ENCODE measurements at regions not wholly inside any gene's neighbourhood (a gene's known extent, or its start where the extent isn't known, plus 50 kb on each side); places are given as distances from the start of the nearest gene placed in this dataset.
A peak's percentile ranks its signal among the peaks of the same experiment; 100 is the strongest.

DNA sequence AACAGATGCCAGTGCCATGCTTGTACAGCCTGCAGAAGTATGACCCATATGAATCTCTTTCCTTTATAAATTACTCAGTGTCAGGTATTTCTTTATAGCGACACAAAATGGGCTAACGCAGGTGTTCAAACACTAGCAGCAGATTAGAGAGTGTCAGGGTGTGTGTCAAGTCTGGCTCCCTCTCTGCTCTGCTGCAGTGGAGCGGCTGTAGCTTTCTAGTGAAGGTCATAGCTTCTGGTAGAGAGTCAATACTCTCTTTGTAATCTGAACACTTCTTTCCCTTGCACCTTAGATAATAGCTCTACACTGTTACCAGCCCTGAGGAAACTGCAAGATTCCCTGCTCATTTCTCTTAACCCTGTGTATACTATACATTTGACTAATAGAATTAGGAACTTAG is 483.2 kb upstream of the TGFBR2 start:
- DNase-seq = no peak

DNA sequence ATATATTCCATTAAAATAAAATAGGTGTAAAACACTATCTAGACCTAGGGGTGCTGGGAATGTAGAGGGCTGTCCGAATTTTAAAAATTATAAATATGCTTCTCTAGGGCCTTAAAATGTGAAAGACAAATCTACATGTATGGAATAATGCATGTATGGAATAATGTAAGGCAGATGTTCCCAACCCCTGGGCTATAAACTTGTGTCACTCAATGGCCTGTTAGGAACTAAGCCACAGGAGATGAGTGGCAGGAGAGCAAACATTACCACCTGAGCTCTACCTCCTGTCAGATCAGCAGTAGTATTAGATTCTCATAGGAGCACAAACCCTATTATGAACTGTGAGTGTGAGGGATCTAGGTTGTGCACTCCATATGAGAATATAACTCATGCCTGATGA is 482.6 kb upstream of the TGFBR2 start:
- no peak for DNase-seq

DNA sequence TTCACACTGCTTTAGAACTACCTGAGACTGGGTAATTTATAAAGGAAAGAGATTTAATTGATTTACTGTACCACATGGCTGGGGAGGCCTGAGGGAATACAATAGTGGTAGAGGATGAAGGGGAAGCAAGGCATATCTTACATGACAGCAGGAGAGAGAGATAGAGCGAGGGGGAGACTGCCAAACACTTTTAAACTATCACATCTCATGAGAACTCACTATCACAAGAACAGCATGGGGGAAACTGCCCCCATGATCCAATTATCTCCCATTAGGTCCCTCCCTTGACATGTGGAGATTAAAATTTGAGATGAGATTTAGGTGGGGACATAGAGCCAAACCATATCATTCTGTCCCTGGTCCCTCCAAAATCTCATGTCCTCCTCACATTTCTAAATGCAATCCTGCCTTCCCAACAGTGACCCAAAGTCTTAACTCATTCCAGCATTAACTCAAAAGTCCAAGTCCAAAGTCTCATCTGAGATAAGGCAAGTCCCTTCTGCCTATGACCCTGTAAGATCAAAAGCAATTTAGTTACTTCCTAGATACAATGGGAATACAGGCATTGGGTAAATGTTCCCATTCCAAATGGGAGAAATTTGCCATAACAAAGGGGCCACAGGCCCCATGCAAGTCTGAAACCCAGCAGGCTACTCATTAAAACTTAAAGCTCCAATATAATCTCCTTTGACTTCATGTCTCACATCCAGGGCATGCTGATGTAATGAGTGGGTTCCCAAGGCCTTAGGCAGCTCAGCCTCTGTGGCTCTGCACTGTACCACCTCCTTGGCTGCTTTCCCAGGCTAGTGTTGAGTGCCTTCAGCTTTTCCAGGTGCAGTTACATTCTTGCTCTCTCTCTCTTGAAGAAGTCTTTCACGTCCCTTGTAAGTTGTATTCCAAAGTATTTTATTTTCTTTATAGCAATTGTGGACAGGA is 481.7 kb upstream of the TGFBR2 start:
- no peak for DNase-seq

DNA sequence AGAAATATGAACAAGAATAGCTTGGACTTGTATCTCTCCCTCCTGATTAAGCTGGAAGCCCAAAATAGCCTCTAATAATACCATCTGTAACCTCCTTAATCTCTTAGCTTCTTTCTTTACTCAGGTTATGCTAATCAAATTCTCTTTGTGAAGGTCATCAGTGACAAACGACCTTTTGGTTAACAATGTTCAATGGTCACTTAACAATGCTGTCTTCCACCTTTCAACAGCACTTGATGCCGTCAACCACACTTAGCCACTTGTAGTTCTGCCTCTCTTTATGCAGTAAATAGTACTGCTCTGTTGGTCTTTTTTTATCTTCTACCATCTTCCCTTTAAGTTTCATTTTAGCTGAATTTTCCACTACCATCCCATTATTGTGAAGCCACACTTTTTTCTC is 476.6 kb upstream of the TGFBR2 start:
- DNase-seq = no peak

DNA sequence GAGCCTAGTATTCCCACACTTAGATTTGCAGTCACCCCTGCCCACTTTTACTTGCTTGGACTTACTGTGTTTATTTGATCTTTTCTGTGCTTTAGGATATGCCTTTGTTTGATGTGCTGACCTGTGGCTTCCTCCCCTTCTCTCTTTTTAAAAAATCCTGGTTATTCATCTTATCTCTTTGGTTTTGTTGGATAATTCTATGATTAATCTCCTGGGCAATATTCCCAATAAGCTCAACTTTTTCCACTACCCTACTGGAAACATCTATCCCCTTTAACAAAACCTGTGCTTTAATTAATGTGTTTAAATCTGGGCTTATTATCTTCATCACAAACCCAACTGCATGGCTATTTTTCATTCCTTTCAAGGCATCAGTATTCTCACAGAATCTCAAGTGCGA is 476.0 kb upstream of the TGFBR2 start:
- no peak for DNase-seq

DNA sequence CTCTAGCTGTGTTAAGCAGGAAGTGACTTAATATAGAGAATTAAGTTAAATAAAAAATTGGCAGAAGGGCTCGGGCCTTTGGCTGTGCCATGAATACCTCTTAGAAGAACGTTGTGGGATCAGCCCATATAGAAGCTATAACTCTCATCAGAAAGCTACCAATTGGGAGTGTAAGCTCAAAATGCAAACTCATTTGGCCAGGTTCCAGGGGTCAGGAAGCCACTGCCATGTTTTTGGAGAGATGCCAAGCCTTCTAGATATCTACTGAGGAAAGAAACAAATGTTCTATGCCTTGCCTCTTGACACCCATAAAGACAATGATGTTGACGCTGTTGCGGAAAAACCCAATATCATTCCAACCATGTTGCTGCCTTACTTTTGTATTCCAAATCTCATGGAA is 475.2 kb upstream of the TGFBR2 start:
- no peak for DNase-seq

DNA sequence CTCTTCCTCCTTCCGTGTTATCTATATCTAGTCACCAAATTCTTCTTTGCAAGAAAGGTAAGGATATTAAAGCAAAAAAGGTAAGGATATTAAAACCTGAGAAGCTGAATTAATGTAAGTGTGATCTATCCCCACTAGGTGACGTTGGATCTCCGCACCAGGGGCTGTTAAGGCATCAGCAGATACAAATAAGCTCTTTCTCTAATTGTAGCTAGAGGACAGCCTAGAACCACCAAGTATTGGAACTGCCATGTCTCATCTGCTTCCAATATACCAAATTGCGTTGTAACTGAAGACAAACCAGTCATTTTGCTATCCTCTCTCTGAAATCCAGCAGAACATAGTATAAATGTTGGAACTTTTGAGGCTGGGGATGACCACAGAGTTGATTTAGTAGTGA is 471.2 kb upstream of the TGFBR2 start:
- no peak for DNase-seq

DNA sequence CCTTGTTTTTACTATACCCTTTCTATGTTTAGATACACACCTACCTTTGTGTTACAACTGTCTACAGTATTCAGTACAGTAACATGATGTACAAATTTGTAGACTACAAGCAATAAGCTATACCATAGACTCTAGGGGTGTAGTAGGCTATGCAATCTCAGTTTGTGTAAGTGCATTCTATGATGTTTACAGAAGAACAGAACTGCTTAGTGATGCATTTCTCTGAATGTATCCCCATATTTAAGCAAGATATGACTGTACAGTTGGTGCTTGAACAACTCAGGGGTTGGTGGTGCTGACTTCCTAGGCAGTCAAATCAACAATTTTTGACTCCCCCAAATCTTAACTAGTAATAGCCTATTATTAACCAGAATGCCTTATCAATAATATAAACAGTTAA is 467.1 kb upstream of the TGFBR2 start:
- DNase-seq = peak in 1 of 5 donors; percentile 7

DNA sequence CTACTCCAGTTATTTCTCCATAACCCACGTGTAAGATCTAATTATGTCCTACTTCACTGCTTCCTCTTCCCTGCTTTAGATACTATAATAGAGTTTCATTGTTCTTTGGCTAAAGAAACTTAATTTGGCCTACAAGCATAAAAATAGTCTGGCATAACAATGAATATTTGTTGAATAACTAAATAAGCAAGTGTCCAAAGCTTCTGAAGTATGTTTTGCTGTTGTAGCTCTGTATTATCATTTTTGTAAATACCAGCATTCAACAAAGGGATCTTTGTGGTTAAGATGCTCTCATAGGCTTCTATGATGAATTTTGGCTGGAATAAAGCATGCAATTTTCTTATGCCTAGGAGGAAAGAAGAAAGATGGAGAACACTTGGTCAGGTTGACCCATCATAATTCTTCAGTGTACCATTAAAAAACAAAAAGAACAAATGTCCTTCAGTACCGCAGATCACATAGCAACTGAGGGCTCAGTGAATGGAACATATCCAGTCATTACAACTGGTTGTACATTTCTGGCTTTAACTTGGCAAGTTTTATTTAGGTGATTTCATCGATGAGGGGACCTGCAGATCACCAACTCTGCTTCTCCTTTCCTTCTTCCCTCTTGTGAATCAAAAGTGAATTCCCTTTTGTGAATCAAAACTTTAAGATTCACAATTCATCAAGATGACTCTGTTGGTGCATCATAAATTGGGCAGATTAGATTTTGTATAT is 465.9 kb upstream of the TGFBR2 start:
- no peak for DNase-seq

DNA sequence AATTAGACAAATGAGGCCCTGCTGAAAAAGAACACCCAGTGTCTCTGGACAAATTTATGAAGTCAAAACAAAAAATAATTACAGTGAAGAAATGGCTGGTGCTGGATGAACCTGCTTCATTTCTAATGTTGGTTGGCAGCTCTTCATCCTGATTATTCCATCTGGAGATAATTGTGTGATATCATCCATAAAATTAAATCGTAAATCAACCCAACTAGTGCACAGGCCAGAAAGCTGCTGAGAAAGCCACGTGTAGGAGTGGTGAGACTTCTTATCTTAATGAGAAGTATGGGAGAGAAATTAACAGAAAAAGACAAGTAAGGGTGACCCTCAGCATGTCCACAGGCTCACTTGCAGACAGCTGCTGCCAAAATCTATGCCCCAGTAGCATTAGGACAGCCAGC is 465.2 kb upstream of the TGFBR2 start:
- DNase-seq = no peak

DNA sequence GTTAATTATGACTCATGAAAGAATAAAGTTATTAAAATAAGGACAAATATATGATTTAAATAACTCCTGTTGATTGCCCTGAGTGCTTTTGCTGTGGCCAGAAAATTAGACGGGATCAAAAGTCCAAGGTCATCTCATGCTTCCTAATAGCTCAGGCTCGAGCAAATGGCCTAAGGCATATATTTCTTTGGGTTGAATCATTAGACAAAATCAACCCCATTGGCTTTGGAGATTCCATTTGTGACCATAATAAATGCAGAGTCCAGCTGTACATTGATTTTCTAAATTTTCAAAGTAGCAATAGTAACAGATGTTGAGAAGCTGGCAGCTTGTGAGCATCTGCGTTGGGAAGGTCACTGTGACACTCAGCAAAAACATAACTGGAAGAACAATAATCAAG is 464.5 kb upstream of the TGFBR2 start:
- DNase-seq = no peak

DNA sequence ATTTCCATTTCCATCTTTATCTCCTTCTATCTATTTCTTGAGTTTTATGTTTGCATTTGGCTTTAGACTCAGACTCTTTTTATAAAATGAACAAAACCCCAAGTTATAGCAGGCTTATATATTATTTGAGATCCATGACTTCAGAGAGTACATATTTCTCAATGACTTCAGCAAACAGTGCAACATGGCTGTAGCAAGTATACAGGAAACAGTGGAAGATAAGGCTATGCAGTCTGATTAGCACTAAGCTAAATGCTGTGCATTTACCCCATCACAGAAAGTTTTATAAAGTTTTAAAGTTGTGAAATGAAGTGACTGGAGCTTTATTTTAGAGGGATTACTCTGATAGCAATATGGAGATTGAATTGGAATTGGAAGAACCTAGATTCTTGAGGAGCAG is 463.5 kb upstream of the TGFBR2 start:
- DNase-seq = no peak

DNA sequence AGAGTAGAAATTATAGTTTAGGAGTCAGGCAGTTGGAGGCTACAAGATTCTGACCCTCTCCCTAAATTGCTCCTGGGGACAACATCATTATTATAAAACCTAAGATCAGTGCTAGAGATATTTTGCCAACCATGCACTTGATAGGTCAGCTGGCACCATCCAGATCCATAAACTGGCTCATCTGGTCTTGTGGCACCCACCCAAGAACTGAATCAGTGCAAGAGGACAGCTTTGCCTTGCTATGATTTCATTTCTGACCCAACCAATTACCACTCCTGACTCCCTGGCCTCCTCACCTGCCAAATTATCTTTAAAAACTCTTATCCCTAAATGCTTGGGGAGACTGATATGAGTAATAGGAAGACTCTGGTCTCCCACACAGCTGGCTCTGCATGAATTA is 461.1 kb upstream of the TGFBR2 start:
- no peak for DNase-seq

DNA sequence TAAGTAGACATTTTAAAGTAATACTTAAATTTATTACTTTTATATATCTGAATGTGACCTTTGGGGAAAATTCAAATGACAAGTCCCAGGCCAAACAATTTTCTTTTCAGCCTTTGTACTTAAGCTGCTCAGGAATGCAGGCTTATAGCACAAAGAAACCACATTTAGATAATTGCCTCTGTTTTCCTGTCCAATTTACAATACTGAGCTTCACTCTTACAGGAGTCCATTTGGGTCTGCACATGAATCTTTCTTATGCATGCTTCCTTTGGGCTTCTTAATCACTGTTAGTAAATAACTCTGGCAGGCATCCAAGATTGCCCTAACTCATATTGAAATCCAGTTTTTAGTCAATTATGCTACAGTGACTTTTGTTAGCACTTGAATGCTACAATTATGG is 459.4 kb upstream of the TGFBR2 start:
- DNase-seq = peak in 1 of 5 donors; percentile 23

DNA sequence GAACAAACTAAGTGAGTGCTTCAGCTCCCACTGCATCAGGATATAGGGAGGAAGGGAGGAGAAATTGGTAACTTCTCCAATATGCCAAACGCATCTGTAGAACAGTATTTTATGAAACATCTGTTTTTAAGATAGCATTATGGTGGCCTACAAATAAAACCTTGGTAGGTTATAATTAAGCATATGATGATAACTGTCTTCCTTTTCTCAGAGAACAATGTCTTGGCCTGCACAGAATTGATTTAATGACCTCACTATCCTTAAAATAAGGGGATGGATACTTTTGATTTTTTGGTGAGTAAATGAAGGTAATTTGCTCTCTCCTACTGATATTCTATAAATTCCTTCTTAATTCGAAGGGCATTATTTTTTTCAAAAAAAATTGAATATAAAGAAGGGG is 451.5 kb upstream of the TGFBR2 start:
- no peak for DNase-seq

DNA sequence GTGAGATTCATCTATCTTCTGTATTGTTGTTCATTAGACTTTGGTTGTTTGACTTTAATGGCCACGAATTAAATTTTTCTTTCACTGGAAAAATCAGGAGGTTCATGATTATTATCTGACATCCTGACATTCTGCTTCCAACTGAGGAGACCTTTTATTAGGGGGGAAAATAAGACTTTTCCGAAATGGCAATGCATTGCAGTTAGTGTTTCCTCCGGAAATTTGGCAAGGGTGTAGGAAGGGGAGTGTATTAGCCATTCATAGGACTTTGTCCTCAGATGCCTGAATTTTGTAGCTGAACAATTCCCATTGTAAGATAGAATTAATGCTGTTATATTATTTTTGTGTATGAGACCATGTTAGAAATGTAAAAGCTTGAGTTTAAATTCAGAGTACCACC is 450.6 kb upstream of the TGFBR2 start:
- no peak for DNase-seq

DNA sequence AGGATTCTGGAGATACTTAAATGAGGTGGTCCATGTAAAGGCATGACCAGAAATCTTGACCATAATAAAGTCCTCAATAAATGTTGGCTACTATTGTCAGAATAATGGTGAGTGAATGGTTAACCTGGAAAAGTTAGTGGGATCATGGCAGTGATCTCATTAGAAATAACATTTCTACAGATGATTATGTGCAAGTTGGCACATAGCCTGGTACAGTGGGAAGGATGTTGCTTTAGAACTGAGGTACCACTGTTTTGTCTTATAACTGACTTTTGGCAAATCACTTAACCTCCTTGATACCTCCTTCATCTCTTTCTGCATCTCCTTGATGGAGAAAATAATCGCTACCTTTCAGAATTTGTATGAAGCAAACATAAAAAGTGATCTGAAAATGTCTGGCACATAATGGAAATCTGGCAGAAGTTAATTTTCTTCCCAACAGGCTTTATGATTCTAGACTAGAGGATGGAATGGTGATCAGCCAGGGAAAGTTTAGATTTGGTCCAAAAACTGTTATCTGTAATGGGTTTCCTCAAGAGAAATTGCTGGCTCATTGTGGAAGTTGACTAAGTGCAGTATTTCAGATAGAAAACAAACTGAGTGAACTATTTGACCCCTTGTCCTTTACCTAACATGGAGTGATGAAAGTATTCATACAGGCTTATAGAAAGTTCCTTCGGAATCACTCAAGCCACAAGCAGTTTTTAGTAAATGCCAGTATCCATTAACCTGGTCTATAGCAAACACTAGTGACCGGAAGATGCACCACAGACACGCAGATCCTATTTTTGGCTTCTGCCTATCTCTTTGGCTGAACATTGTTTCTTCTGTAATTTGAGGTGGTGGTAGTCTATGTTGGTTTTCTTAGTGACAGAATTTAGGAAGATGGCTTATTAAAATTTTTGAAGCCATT is 449.6 kb upstream of the TGFBR2 start:
- DNase-seq = no peak

DNA sequence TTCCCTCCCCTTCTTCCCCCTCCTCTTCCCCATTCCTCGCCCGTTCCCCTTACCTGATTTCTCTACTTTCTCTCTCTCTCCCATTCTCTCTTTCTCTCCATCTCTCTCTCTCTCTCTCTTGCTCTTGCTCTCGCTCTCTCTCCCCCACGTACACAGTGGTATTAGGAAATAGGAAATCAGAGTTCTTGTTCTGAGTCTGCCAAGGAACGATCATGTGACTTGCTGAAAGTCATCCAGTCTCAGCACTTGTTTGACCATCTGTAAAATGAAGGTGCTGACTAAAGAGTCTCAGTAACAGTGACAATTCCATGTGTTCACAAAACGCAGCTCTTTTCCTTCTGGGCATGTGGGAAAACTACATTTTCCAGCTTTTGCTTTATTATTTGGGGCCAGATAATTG is 445.0 kb upstream of the TGFBR2 start:
- no peak for DNase-seq

DNA sequence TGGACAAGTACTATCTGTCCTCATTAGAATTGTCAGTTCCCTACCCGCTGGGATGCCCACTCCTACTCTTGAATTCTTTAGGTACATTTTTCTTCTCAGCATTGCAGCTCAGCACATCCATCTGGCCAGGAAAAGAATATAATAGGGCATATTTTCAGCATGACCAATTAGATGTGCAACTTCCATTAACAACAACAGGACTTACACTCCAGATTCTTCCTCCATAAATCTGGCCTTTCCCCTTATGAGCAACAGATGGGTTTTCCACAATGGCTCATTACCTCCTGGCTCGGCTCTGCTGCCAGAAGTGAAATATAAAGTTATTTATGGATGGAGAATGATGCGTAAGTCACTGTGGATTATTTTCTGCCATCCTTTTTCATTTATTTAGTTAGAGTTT is 443.8 kb upstream of the TGFBR2 start:
- DNase-seq = no peak

DNA sequence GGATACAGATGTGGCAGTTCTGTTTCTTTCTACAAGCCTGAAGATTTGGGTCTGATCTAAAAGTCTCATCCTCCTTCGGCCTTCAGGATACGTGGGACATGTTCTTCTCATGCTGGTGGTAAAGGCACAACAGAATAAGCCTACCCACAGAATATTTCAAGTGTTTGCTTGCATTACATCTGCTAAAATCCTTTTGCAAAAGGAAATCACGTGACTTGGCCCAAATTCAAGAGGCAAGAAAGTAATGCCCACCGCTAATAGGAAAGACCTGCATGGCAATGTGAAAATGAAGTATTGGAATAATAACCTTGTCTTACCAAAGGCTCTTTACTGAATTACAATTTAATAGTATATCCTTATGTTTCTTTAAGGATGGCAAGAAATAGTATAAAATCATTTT is 439.9 kb upstream of the TGFBR2 start:
- no peak for DNase-seq

DNA sequence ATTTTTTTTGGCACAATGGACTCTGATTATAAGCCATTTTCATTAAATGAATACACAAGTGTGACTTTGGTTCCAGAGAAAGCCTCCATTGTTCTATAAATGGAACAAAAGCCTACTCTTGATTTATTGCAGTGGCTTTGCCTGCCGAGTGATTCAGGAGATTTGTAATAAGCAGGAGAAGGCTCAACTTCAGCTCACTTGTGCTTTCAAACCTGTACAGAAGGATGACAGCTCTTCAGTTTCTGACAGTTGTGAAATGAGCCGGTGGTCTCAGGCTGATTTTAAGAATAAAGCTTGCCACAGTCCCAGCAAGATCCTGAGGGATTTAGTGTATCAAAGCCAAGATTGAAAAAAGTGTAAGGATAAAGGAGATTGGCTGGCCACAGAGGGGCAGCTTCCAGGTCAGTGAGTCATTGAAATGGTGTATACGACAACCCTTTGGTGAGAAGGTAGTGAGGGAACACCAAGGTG is 438.8 kb upstream of the TGFBR2 start:
- DNase-seq = no peak

DNA sequence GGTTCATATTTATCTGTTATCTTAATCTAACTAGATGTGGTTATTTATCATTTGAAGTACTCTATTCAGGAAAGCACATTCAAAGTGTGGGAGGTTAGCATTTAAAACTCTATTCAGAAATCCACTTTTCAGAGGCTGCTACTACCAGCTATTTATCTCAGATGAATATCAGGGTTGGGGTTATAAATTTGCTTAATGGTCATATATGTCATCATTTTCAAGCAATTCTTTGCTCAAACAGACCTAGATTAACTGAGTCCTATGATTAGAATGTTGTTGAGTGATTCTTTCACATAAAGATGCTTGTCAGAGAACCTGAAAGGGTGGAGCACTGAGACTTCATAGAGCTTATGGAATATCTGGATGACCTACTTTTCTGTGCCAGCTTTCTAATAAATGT is 436.9 kb upstream of the TGFBR2 start:
- DNase-seq = no peak

Measured in T-helper 1 cell (primary cell).